ENCODE measurements at regions not wholly inside any gene's neighbourhood (a gene's known extent, or its start where the extent isn't known, plus 50 kb on each side); places are given as distances from the start of the nearest gene placed in this dataset.

DNA sequence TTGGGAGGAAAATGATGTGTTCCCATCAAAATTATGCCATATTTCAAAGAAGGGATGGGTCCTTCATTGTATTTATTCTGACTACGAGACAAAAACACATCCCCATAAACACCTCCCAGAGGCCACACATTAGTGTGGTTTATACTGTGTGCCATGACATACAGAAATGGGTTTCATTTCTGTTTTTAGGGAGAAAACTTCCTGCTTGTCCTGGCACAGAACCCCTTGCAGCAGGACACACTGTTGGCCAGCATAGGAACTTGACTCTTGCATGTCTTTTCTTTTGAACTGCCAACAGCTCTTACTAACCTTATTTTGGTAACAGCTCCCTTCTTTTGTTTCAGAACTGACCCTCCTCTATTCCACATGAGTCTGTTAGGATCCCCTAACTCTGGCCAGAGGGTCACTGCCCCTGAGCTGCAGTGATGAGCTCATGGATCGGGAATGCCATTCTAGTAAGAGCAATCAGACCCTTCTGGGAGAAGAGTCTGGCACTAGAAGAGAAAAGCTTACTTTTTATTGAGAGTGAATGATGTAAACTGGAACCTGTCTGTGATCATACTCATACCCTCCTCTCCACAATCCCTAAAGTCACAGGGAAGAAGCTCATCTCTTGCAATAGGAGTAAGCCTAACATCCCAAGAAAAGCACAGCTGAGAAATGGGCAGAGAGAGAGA is 86.4 kb downstream of the SMIM20 start:
- CTCF ChIA-PET, result interaction anchor here (1.2 to 2.7 kb wide), 2 partner anchors 12 to 329 kb away, joined by 3 to 11 read pairs; no protein-coding TSS in a partner anchor
- Mint-ChIP-seq H3K4me1 (no peaks in the 10 kb centered on the region), H3K27me3 (peaks cover 0 to 4% of the 10 kb centered on the region in 2 donors), H3K27ac (no peak overlapping the region), H3K4me3 (no peak overlapping the region), H3K9me3 (no peaks in the 10 kb centered on the region), H3K36me3 (no peaks in the 10 kb centered on the region)
- no peaks in the 10 kb centered on the region for H3K27me3 ChIP-seq (ENCODE audit: insufficient read depth, low read length, poor library complexity, severe bottlenecking)
- H3K27ac ChIP-seq (ENCODE audit: low read depth, low read length), result no peak overlapping the region
- H3K4me3 ChIP-seq (ENCODE audit: low read length), result no peak overlapping the region
- POLR2A ChIA-PET, result no interaction called here
- DNase-seq, result no peak
- H3K4me1 ChIP-seq (ENCODE audit: insufficient read depth, low read length), result no peaks in the 10 kb centered on the region
- no peaks in the 10 kb centered on the region for H3K9me3 ChIP-seq (ENCODE audit: low read length)
- H3K36me3 ChIP-seq (ENCODE audit: insufficient read depth, low read length), result no peaks in the 10 kb centered on the region

DNA sequence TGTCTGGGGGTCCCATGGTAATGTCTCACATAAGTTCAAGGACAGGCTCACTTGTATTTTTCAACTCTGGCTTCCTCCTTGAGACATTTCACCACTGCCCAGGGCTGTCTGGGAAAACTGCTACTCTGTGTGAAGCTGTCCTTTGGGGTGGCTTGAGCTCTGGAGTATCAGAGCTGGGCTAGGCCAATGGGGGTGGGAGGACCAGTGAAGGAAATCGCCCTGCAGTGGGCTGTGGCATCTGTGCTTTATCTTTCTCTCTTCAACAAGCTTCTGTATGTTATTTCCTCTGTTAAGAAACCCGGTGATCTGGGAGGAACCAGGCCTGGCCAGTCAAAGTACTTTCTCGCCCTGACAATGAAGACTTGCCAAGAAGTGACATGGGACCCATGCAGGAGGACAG is 87.4 kb downstream of the SMIM20 start:
- H3K9me3 Mint-ChIP-seq, result no peaks in the 10 kb centered on the region
- no peaks in the 10 kb centered on the region for H3K4me1 Mint-ChIP-seq
- Histone ChIP-seq H3K9me3 (ENCODE audit: low read length) (no peaks in the 10 kb centered on the region), H3K4me3 (ENCODE audit: low read length) (no peak overlapping the region), H3K4me1 (ENCODE audit: insufficient read depth, low read length) (no peaks in the 10 kb centered on the region), H3K27ac (ENCODE audit: low read depth, low read length) (no peak overlapping the region), H3K36me3 (ENCODE audit: insufficient read depth, low read length) (no peaks in the 10 kb centered on the region), H3K27me3 (ENCODE audit: insufficient read depth, low read length, poor library complexity, severe bottlenecking) (no peaks in the 10 kb centered on the region)
- peaks cover 0 to 4% of the 10 kb centered on the region in 2 donors for H3K27me3 Mint-ChIP-seq
- H3K36me3 Mint-ChIP-seq, result no peaks in the 10 kb centered on the region
- no peak overlapping the region for H3K27ac Mint-ChIP-seq
- ChIA-PET POLR2A (interaction anchor here (0.6 kb wide), 1 partner anchor 8 kb away, joined by 4 read pairs; no protein-coding TSS in a partner anchor), CTCF (interaction anchor here (2.7 kb wide), 1 partner anchor 13 kb away, joined by 11 read pairs; no protein-coding TSS in a partner anchor)
- no peak overlapping the region for H3K4me3 Mint-ChIP-seq
- DNase-seq, result no peak

DNA sequence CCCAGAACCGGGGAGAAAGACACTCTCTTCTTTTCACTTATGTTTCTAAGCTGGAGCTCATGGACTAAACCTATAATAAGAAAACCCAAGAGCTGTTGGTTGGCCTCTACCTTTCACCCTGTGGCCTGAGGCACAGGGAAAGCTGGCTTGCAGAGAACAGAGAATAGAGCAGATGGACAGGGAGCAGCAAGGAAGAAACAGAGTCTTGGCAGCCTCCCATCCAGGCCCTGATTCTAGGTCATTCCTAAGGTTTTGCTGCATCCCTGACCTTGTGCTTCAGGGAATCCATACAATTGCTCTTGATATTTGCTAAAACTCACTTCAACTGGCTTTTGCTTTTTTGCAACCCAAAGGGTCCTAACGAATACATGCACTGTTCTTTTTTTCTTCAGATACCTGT is 87.8 kb downstream of the SMIM20 start:
- Mint-ChIP-seq H3K4me3 (no peak overlapping the region), H3K27me3 (peaks cover 0 to 4% of the 10 kb centered on the region in 2 donors), H3K4me1 (no peaks in the 10 kb centered on the region), H3K36me3 (no peaks in the 10 kb centered on the region), H3K9me3 (no peaks in the 10 kb centered on the region), H3K27ac (no peak overlapping the region)
- H3K9me3 ChIP-seq (ENCODE audit: low read length), result no peaks in the 10 kb centered on the region
- H3K4me3 ChIP-seq (ENCODE audit: low read length), result no peak overlapping the region
- no peaks in the 10 kb centered on the region for H3K4me1 ChIP-seq (ENCODE audit: insufficient read depth, low read length)
- H3K27ac ChIP-seq (ENCODE audit: low read depth, low read length), result no peak overlapping the region
- ChIA-PET POLR2A (no interaction called here), CTCF (interaction anchor here (2.7 kb wide), 1 partner anchor 14 kb away, joined by 11 read pairs; no protein-coding TSS in a partner anchor)
- DNase-seq, result no peak
- H3K27me3 ChIP-seq (ENCODE audit: insufficient read depth, low read length, poor library complexity, severe bottlenecking), result no peaks in the 10 kb centered on the region
- H3K36me3 ChIP-seq (ENCODE audit: insufficient read depth, low read length), result no peaks in the 10 kb centered on the region

DNA sequence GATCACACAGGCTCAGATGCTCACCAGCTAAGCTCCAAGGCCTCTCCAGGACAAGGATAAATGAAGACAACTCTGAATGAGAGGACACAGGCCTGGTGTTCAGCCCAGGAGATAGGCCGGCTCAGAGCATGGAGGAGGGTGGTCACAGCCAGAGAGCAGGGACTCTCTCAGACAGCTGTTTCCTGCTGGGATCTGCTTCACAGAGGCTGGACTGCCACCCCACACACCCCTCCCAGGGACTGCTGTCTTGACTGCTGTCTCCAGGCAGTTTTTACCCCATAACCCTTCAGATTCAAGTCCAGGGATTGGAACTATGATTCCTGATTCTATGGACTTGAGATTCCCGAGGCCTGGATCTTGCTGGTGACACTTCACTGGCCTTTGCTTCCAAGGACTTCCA is 89.0 kb downstream of the SMIM20 start:
- H3K27me3 ChIP-seq (ENCODE audit: insufficient read depth, low read length, poor library complexity, severe bottlenecking), result no peaks in the 10 kb centered on the region
- no peaks in the 10 kb centered on the region for H3K36me3 ChIP-seq (ENCODE audit: insufficient read depth, low read length)
- DNase-seq, result no peak
- Mint-ChIP-seq H3K4me3 (no peak overlapping the region), H3K36me3 (no peaks in the 10 kb centered on the region), H3K9me3 (peaks cover 0 to 6% (median 4%) of the 10 kb centered on the region in 5 donors), H3K4me1 (no peaks in the 10 kb centered on the region), H3K27me3 (peaks cover 4 to 5% of the 10 kb centered on the region in 2 donors), H3K27ac (no peak overlapping the region)
- ChIA-PET POLR2A (no interaction called here), CTCF (interaction anchor here (1.4 kb wide), 1 partner anchor 15 kb away, joined by 7 read pairs; no protein-coding TSS in a partner anchor)
- H3K27ac ChIP-seq (ENCODE audit: low read depth, low read length), result no peak overlapping the region
- H3K4me1 ChIP-seq (ENCODE audit: insufficient read depth, low read length), result no peaks in the 10 kb centered on the region
- H3K9me3 ChIP-seq (ENCODE audit: low read length), result no peaks in the 10 kb centered on the region
- H3K4me3 ChIP-seq (ENCODE audit: low read length), result no peak overlapping the region

DNA sequence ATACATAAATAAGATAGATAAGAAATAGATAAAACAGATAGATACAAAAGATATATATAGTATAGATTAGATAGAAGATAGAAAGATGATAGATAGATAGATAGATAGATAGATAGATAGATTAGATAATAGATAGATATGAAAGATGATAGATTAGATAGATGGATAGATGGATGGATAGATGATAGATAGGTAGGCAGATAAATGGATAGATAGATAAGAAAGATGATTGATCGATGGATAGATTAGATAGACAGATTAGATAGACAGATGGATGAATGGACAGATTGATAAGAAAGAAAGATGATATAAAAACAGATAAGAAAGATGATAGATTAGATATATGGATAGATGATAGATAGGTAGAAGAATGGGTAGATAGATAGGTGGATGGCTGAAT is 90.3 kb downstream of the SMIM20 start:
- ChIA-PET POLR2A (no interaction called here), CTCF (interaction anchor here (0.8 to 2.3 kb wide), 3 partner anchors 16 to 407 kb away, joined by 3 to 10 read pairs (median 3); no protein-coding TSS in a partner anchor)
- H3K4me3 ChIP-seq (ENCODE audit: low read length), result no peak overlapping the region
- Mint-ChIP-seq H3K9me3 (peaks cover 6 to 12% (median 9%) of the 10 kb centered on the region in 5 donors), H3K36me3 (peaks cover 0 to 3% (median 0%) of the 10 kb centered on the region in 3 donors), H3K4me1 (no peaks in the 10 kb centered on the region), H3K27me3 (peaks cover 4 to 5% of the 10 kb centered on the region in 2 donors), H3K27ac (no peak overlapping the region), H3K4me3 (no peak overlapping the region)
- DNase-seq, result no peak
- H3K4me1 ChIP-seq (ENCODE audit: insufficient read depth, low read length), result no peaks in the 10 kb centered on the region
- no peaks in the 10 kb centered on the region for H3K36me3 ChIP-seq (ENCODE audit: insufficient read depth, low read length)
- H3K9me3 ChIP-seq (ENCODE audit: low read length), result no peaks in the 10 kb centered on the region
- no peaks in the 10 kb centered on the region for H3K27me3 ChIP-seq (ENCODE audit: insufficient read depth, low read length, poor library complexity, severe bottlenecking)
- no peak overlapping the region for H3K27ac ChIP-seq (ENCODE audit: low read depth, low read length)

DNA sequence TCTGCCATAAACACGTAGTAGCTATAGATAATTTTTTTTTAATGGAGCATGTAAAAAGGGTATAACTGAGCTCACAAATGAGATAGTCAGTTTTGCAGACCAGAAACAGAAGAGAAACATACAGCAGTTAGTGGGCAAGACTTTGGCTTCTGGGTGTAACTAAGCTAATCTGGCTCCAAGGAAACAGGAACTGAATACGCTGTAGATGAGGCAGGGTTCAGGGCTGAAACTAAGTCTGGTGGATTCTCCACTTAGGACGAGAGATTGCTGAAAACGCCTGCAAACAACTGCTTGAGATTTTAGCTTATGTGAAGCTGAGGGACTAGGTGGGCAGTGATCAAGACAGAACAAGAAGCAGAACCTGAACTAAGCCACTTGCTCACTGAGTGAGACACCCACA is 91.7 kb downstream of the SMIM20 start:
- ChIA-PET POLR2A (no interaction called here), CTCF (interaction anchor here (2.3 kb wide), 1 partner anchor 17 kb away, joined by 10 read pairs; no protein-coding TSS in a partner anchor)
- H3K27me3 Mint-ChIP-seq, result peaks cover 2 to 11% of the 10 kb centered on the region in 2 donors
- H3K27ac Mint-ChIP-seq, result no peak overlapping the region
- no peaks in the 10 kb centered on the region for H3K27me3 ChIP-seq (ENCODE audit: insufficient read depth, low read length, poor library complexity, severe bottlenecking)
- no peak overlapping the region for H3K27ac ChIP-seq (ENCODE audit: low read depth, low read length)
- H3K9me3 ChIP-seq (ENCODE audit: low read length), result no peaks in the 10 kb centered on the region
- no peak for DNase-seq
- peaks cover 0 to 3% (median 0%) of the 10 kb centered on the region in 3 donors for H3K36me3 Mint-ChIP-seq
- no peak overlapping the region for H3K4me3 ChIP-seq (ENCODE audit: low read length)
- H3K9me3 Mint-ChIP-seq, result peaks cover 11 to 19% (median 15%) of the 10 kb centered on the region in 5 donors
- no peaks in the 10 kb centered on the region for H3K4me1 Mint-ChIP-seq
- no peaks in the 10 kb centered on the region for H3K36me3 ChIP-seq (ENCODE audit: insufficient read depth, low read length)
- no peak overlapping the region for H3K4me3 Mint-ChIP-seq
- no peaks in the 10 kb centered on the region for H3K4me1 ChIP-seq (ENCODE audit: insufficient read depth, low read length)

DNA sequence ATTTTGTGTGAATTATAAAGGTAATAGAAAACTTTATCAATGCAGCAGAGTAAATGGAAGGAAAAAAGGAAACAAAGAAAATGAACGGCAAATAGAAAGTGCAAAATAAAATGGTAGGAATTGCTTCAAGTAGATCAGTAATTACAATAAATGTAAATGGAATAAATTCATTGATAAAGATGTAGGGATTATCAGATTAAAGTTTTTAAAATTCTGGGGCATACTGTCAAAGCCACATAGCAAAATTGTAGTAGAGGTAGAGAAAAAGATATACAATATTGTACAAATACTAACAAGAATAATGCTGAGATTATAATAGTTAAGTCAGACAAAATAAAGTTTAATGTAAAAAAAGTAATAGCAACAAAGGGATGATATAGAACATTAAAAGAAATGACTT is 94.7 kb downstream of the SMIM20 start:
- H3K4me1 Mint-ChIP-seq, result no peaks in the 10 kb centered on the region
- DNase-seq, result no peak

DNA sequence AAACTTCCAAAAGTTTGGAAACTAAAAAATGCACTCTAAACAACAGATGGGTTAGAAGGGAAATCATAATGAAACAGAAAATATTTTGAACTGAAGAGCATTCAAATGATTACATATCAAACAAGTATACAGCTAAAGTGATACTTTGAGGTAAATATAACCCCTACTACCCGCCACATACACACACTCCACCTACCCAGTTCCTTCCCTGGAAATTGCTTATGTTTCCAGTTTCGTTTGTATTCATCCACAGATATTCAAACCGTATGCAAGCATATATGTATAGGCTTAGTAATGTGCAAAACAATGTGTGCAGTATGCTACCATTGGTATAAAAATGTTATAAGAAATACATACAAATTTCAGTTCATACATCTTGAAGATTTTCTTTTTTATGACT is 95.5 kb downstream of the SMIM20 start:
- ChIA-PET CTCF (no interaction called here), POLR2A (interaction anchor here (0.6 kb wide), 1 partner anchor 8 kb away, joined by 4 read pairs; no protein-coding TSS in a partner anchor)
- H3K4me1 ChIP-seq (ENCODE audit: insufficient read depth, low read length), result no peaks in the 10 kb centered on the region
- no peaks in the 10 kb centered on the region for H3K9me3 ChIP-seq (ENCODE audit: low read length)
- H3K36me3 ChIP-seq (ENCODE audit: insufficient read depth, low read length), result no peaks in the 10 kb centered on the region
- H3K4me3 ChIP-seq (ENCODE audit: low read length), result no peak overlapping the region
- Mint-ChIP-seq H3K9me3 (peaks cover 11 to 19% (median 15%) of the 10 kb centered on the region in 5 donors), H3K27me3 (peaks cover 6 to 42% of the 10 kb centered on the region in 2 donors), H3K36me3 (peaks cover 0 to 3% (median 0%) of the 10 kb centered on the region in 3 donors), H3K4me1 (no peaks in the 10 kb centered on the region), H3K27ac (no peak overlapping the region), H3K4me3 (no peak overlapping the region)
- H3K27ac ChIP-seq (ENCODE audit: low read depth, low read length), result no peak overlapping the region
- H3K27me3 ChIP-seq (ENCODE audit: insufficient read depth, low read length, poor library complexity, severe bottlenecking), result no peaks in the 10 kb centered on the region
- no peak for DNase-seq

More for the DNA sequence above, 94.7 kb downstream of the SMIM20 start:
- Histone ChIP-seq H3K36me3 (ENCODE audit: insufficient read depth, low read length) (no peaks in the 10 kb centered on the region), H3K27ac (ENCODE audit: low read depth, low read length) (no peak overlapping the region), H3K27me3 (ENCODE audit: insufficient read depth, low read length, poor library complexity, severe bottlenecking) (no peaks in the 10 kb centered on the region), H3K4me1 (ENCODE audit: insufficient read depth, low read length) (no peaks in the 10 kb centered on the region), H3K4me3 (ENCODE audit: low read length) (no peak overlapping the region), H3K9me3 (ENCODE audit: low read length) (no peaks in the 10 kb centered on the region)
- H3K4me3 Mint-ChIP-seq, result no peak overlapping the region
- POLR2A ChIA-PET, result no interaction called here
- CTCF ChIA-PET, result no interaction called here
- H3K9me3 Mint-ChIP-seq, result peaks cover 11 to 19% (median 15%) of the 10 kb centered on the region in 5 donors
- H3K36me3 Mint-ChIP-seq, result peaks cover 0 to 3% (median 0%) of the 10 kb centered on the region in 3 donors
- no peak overlapping the region for H3K27ac Mint-ChIP-seq
- H3K27me3 Mint-ChIP-seq, result peaks cover 2 to 34% of the 10 kb centered on the region in 2 donors
